MM.1S (cell line): ENCODE measurements at regions not wholly inside any gene's neighbourhood (a gene's known extent, or its start where the extent isn't known, plus 50 kb on each side); places are given as distances from the start of the nearest gene placed in this dataset.
A peak's percentile ranks its signal among the peaks of the same experiment; 100 is the strongest.

ENCODE experiments used
- DNase-seq: peaks from one replicate; pipeline ENCODE4 v3.0.0-alpha.2; 2015
- H2AFZ ChIP-seq: fragments of 300-600 bp; sonication (generic); 2 replicates; pipeline ENCODE4 v1.6.0; 2016; ENCODE audit warnings: antibody characterized with exemption, low read length
- H3F3A ChIP-seq: fragments of 300-600 bp; sonication (generic); 2 replicates; pipeline ENCODE4 v1.6.1; 2016; ENCODE audit warnings: mild to moderate bottlenecking, antibody characterized with exemption, low read length, moderate library complexity, mixed read lengths; ENCODE audit not compliant: insufficient read depth
- H3K27ac ChIP-seq: fragments of 300-600 bp; sonication (generic); 2 replicates; pipeline ENCODE4 v1.5.1; 2016; ENCODE audit warnings: mild to moderate bottlenecking, low read length
- H3K27me3 ChIP-seq: fragments of 300-600 bp; sonication (generic); replicated peaks from 2 replicates; pipeline ENCODE4 v1.6.0; 2016; ENCODE audit warnings: low read length; ENCODE audit not compliant: insufficient read depth
- H3K36me3 ChIP-seq: fragments of 300-600 bp; sonication (generic); replicated peaks from 2 replicates; pipeline ENCODE4 v1.6.1; 2016; ENCODE audit warnings: mild to moderate bottlenecking, low read length, mixed read lengths; ENCODE audit not compliant: insufficient read depth
- H3K4me1 ChIP-seq: fragments of 300-600 bp; sonication (generic); 2 replicates; pipeline ENCODE4 v1.6.1; 2016; ENCODE audit warnings: low read length, mixed read lengths
- H3K4me2 ChIP-seq: fragments of 300-600 bp; sonication (generic); 2 replicates; pipeline ENCODE4 v1.6.0; 2016; ENCODE audit warnings: low read depth, low read length
- H3K4me3 ChIP-seq: fragments of 300-600 bp; sonication (generic); 2 replicates; pipeline ENCODE4 v1.5.1; 2016; ENCODE audit warnings: low read length, mixed read lengths
- H3K79me2 ChIP-seq: fragments of 300-600 bp; sonication (generic); 2 replicates; pipeline ENCODE4 v1.6.1; 2016; ENCODE audit warnings: mixed run types, low read length, mixed read lengths
- H3K9ac ChIP-seq: fragments of 300-600 bp; sonication (generic); 2 replicates; pipeline ENCODE4 v1.6.1; 2016; ENCODE audit warnings: low read length, mixed read lengths
- H3K9me2 ChIP-seq: fragments of 300-600 bp; sonication (generic); replicated peaks from 2 replicates; pipeline ENCODE4 v1.6.1; 2016; ENCODE audit warnings: mild to moderate bottlenecking, low read length, mixed read lengths; ENCODE audit not compliant: insufficient read depth
- H3K9me3 ChIP-seq: fragments of 300-600 bp; sonication (generic); replicated peaks from 2 replicates; pipeline ENCODE4 v1.6.1; 2016; ENCODE audit warnings: mild to moderate bottlenecking, low read length, mixed read lengths; ENCODE audit not compliant: insufficient read depth
- H4K20me1 ChIP-seq: fragments of 300-600 bp; sonication (generic); 2 replicates; pipeline ENCODE4 v1.6.1; 2016; ENCODE audit warnings: mild to moderate bottlenecking, low read length, moderate library complexity, mixed read lengths; ENCODE audit not compliant: insufficient read depth
- EZH2 ChIP-seq: fragments of 300-600 bp; sonication (generic); optimal IDR thresholded peaks from 2 replicates; pipeline ENCODE3; 2017; ENCODE audit warnings: low read depth, mild to moderate bottlenecking, antibody characterized with exemption, low read length, mixed read lengths
- EZH2phosphoT487 ChIP-seq: fragments of 300-600 bp; sonication (generic); IDR thresholded peaks from 2 replicates; pipeline ENCODE4 v1.6.1; 2018; ENCODE audit warnings: antibody characterized with exemption, low read length
- TF ChIP-seq, protein P1 (sequence below): fragments of 300-600 bp; sonication (generic); IDR thresholded peaks from 2 replicates; pipeline ENCODE4 v1.5.1; 2016; ENCODE audit warnings: antibody characterized with exemption, low read length, mixed read lengths

DNA sequence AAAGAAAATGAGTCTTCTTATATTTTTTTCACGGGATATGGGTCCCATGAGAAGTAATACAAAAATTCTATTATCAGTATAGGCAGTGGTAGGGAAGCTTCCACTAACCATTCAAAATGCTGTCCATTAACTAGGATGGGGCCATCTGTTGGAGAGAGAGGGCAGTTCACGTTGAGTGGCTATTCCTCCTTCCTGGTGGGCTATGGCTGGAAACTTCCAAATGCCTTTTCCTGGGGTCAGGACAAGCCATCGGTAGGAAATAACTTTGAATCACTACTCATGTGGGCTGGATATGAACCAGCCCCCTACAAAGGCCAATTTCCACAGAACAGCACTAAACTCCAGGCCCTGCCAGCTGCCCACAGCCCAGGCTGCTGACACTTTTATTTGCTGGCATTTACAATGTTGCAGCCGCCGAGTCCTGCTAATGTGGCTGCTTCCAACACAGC, 156.1 kb upstream of the HNRNPA3 start:
- Histone ChIP-seq H4K20me1 (no peaks in the 10 kb centered on the region), H3K9me2 (no peaks in the 10 kb centered on the region), H3F3A (no peaks in the 10 kb centered on the region), H2AFZ (no peak overlapping the region), H3K79me2 (no peaks in the 10 kb centered on the region), H3K27me3 (no peaks in the 10 kb centered on the region), H3K27ac (no peak overlapping the region), H3K9ac (no peak overlapping the region), H3K4me1 (no peaks in the 10 kb centered on the region), H3K4me2 (no peak overlapping the region), H3K36me3 (no peaks in the 10 kb centered on the region), H3K4me3 (no peak overlapping the region), H3K9me3 (no peaks in the 10 kb centered on the region)
- DNase-seq: no peak
- TF ChIP-seq, protein P1, sequence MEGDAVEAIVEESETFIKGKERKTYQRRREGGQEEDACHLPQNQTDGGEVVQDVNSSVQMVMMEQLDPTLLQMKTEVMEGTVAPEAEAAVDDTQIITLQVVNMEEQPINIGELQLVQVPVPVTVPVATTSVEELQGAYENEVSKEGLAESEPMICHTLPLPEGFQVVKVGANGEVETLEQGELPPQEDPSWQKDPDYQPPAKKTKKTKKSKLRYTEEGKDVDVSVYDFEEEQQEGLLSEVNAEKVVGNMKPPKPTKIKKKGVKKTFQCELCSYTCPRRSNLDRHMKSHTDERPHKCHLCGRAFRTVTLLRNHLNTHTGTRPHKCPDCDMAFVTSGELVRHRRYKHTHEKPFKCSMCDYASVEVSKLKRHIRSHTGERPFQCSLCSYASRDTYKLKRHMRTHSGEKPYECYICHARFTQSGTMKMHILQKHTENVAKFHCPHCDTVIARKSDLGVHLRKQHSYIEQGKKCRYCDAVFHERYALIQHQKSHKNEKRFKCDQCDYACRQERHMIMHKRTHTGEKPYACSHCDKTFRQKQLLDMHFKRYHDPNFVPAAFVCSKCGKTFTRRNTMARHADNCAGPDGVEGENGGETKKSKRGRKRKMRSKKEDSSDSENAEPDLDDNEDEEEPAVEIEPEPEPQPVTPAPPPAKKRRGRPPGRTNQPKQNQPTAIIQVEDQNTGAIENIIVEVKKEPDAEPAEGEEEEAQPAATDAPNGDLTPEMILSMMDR: no peak
- TF ChIP-seq EZH2: no peak
- no peak for TF ChIP-seq EZH2phosphoT487

DNA sequence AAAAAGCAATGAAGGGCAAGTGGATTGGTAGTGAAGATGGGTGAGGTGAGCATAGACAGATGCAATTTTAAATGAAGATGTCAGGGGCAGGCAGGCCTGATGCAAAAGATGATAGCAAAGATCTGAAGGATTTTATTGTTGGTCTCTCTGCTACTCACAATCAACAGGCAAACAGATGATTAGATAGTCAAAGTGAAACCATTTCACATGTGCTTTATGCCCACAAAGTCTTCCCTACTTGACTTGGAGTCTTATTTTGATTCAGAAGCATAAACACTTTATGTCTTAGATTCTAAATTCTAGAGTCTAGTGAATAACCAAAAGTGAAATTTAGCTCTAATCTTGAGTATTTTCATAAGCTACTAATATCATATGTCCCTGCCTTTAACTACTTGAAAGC, 153.8 kb upstream of the HNRNPA3 start:
- Histone ChIP-seq H2AFZ (no peak overlapping the region), H3K9me2 (no peaks in the 10 kb centered on the region), H3K4me1 (no peaks in the 10 kb centered on the region), H3K9me3 (no peaks in the 10 kb centered on the region), H3K79me2 (no peaks in the 10 kb centered on the region), H3K4me3 (no peak overlapping the region), H3K9ac (no peak overlapping the region), H4K20me1 (no peaks in the 10 kb centered on the region), H3F3A (no peaks in the 10 kb centered on the region), H3K36me3 (no peaks in the 10 kb centered on the region), H3K4me2 (no peak overlapping the region), H3K27me3 (no peaks in the 10 kb centered on the region), H3K27ac (no peak overlapping the region)
- DNase-seq: peak; percentile 14
- TF ChIP-seq, protein P1: no peak
- TF ChIP-seq EZH2phosphoT487: no peak

DNA sequence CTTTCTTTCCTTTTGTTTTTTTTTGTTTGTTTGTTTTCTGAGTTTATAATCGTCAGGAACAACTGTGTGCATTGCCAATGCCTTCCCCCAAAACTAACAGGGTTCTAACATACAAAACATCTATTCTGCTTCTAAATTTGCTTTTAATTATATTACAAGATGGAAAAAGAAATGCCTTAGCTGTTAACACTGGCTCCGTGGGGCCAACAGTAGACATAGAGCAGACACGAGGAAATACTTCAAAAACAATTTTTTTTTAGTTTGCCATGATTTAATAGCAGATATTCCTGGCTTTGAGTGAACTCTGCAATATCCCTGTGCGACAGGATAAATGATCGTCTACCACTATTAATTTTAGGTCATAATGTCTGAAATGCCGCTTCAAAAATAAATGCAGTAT, 153.3 kb upstream of the HNRNPA3 start:
- DNase-seq: no peak
- TF ChIP-seq EZH2: no peak
- no peak for TF ChIP-seq EZH2phosphoT487
- TF ChIP-seq, protein P1: no peak
- no peaks in the 10 kb centered on the region for H3K27me3 ChIP-seq
- no peak overlapping the region for H3K4me2 ChIP-seq
- H3K27ac ChIP-seq: no peak overlapping the region
- no peaks in the 10 kb centered on the region for H3K9me3 ChIP-seq
- no peaks in the 10 kb centered on the region for H3K9me2 ChIP-seq
- no peak overlapping the region for H3K4me3 ChIP-seq
- H3K79me2 ChIP-seq: no peaks in the 10 kb centered on the region
- no peaks in the 10 kb centered on the region for H4K20me1 ChIP-seq
- H2AFZ ChIP-seq: no peak overlapping the region
- no peak overlapping the region for H3K9ac ChIP-seq
- no peaks in the 10 kb centered on the region for H3F3A ChIP-seq
- H3K4me1 ChIP-seq: no peaks in the 10 kb centered on the region
- no peaks in the 10 kb centered on the region for H3K36me3 ChIP-seq

DNA sequence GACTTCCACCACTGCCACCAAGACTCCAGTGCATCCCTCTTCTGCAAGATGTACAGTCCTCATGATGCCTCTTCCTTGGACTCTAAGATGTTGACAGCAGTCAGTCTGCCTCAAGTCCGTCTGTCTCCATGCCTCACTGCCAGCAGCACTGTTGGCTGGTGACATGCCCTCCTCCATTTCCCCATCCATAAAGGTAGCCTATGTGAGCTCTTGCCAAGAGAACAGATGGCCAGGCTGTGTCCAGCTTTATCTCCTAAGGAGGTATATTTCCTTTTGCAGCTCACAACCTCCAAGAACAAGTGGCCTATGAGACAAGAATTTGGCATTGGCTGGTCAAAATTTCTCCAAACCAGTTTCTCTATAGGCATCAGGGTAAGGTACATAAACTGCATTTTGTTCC, 149.3 kb upstream of the HNRNPA3 start:
- no peaks in the 10 kb centered on the region for H3F3A ChIP-seq
- H3K79me2 ChIP-seq: no peaks in the 10 kb centered on the region
- no peaks in the 10 kb centered on the region for H3K4me1 ChIP-seq
- no peak overlapping the region for H3K4me2 ChIP-seq
- H3K9me2 ChIP-seq: no peaks in the 10 kb centered on the region
- H3K9ac ChIP-seq: no peak overlapping the region
- DNase-seq: no peak
- TF ChIP-seq EZH2phosphoT487 (no peak), EZH2 (no peak)
- TF ChIP-seq, protein P1: no peak
- no peak overlapping the region for H3K27ac ChIP-seq
- no peak overlapping the region for H3K4me3 ChIP-seq
- no peak overlapping the region for H2AFZ ChIP-seq
- no peaks in the 10 kb centered on the region for H3K9me3 ChIP-seq
- H3K36me3 ChIP-seq: no peaks in the 10 kb centered on the region
- no peaks in the 10 kb centered on the region for H3K27me3 ChIP-seq
- H4K20me1 ChIP-seq: no peaks in the 10 kb centered on the region
